HG03571 (cell line): ENCODE measurements at regions not wholly inside any gene's neighbourhood (a gene's known extent, or its start where the extent isn't known, plus 50 kb on each side); places are given as distances from the start of the nearest gene placed in this dataset.

ENCODE experiments used
- ATAC-seq: cut with Tn5 transposase; IDR thresholded peaks from one replicate; pipeline ENCODE4 v1.9.1; 2021; ENCODE audit not compliant: unreplicated experiment

DNA sequence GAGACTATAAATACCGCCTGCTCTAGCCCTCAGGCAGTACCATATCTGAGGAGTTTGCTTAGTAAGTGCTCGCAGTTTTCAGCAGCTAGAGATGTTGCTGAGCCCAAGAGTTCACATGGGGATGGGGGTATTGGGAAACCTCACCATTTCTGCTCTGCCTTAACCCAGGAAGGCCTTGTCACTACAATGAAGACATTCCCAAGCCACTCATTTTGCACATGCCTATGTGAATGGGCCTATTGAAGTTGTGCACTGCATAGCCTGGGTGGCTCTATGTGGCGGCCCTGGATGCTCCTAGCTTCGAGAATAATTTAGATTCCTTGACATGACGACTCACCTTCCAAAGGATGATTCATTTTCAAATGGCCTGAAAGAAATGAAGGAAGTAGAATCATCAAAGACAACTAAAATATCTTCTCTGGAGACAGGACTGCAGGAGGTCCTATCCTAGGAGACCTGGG, 163.4 kb downstream of the ADAMTS15 start:
- ATAC-seq = no peak

DNA sequence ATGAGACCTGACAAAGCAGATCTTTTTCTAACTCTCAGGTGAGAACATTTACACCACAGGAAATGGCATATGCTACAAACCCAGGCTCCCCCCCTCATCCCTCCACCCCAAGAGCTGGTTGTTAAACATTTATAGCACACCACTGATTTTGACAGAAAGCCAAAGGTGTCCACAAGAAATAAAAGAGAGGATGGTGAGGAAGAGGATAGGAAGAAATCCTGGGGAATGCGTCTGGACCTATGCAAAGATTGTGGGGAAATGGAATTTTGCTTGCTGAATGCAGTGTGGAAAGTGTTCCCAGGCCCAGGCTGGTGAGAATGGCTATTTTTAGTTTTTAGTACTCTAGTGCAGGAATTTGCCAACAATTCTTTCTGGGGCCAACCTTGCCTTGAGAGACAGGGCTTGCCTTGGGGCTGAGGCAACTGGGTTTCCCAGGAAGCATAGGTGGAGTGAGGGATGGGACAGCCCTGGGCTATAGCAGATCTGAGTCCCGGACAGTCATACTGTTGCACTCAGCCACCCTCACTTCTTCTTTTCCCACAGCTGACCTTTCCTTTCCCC, 163.9 kb downstream of the ADAMTS15 start:
- no peak for ATAC-seq

DNA sequence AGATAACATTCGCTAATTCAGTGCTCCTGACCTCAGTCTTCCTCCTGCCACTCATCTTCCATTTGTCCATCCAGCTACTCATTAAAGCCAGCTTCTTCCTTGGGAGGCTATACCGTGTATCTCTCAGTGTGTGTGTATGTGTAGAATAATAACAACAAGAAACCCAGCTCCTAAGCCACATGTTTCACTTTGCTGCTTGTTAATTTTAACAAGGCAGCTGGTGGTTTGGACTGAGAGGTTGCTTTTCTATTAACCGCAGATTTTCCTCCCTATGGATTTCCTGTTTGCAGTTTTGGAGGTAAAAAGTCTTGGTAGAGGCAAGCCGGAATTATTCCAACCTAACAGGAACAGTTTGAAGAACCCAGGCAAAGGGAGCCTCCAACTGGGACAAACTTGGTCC, 165.0 kb downstream of the ADAMTS15 start:
- ATAC-seq = no peak

DNA sequence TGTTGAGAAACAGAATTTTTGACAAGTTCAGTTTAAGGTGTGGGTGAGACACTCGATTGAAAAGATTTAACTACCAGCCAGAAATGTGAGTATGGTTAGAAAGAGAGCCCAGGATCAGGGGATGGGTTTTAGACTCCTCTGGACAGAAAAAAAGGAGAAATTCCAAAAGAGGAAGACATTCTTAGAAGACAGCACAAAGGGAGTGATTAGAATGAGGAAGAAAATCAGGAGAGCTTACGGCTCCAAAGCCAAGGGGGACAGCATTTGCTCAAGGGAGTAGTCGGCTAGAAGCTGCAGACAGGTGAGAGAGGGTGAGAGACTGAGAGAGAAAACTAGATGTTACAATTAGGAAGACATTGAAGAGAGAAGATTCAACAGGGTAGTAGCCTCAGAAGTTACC, 166.1 kb downstream of the ADAMTS15 start:
- ATAC-seq = no peak

DNA sequence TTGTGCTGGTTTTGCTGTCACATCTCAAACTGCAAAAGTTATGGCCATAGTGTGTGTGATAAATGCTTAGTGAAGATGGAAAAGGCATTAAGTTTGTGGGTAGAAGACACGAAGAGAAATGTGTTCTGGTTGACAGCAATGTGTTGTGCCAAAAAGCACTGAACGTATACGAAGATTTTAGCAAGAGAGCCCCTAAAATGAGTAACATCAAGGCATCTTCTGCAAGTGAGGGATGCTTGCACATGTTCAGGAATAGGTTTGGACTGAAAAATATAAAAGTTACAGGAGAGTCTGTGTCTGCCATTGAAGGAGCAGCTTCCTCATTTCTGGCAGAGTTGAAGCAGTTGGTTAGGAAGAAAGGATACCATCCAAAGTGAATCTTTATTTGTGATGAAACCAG, 167.1 kb downstream of the ADAMTS15 start:
- no peak for ATAC-seq

DNA sequence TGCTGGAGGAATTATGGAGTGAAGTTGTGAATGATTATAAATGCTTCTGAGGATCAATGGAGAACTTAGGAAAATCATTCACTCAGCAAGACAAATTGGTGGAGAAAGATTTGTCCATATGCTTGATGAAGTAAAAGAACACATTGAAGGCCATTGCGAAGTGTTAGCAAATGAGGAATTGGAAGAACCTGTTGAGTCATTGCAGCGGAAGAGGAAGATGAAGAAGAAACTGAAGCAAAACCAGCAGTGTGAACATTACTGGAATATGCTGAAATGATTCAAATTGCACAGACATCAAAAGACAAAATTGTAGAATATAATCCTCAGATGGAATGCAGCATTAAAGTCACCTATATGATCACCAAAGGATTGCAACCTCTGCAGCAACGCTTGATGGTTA, 168.1 kb downstream of the ADAMTS15 start:
- ATAC-seq = no peak

DNA sequence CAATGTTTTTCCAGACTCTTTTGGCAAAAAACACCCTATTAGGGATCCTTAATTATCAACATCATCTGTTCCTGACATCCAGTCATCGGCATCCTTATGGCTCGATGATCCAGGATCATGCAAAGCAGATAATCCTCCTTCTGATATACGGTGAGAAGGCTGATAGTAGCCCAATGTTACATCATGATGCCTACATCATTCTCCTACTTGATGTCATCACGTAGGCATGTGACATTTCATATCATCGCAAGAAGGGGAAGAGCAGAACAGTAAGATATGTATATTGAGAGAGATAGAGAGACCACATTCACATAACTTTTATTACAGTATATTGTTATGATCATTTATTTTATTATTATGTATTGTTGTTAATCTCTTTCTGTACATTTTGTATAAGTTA, 168.6 kb downstream of the ADAMTS15 start:
- no peak for ATAC-seq

DNA sequence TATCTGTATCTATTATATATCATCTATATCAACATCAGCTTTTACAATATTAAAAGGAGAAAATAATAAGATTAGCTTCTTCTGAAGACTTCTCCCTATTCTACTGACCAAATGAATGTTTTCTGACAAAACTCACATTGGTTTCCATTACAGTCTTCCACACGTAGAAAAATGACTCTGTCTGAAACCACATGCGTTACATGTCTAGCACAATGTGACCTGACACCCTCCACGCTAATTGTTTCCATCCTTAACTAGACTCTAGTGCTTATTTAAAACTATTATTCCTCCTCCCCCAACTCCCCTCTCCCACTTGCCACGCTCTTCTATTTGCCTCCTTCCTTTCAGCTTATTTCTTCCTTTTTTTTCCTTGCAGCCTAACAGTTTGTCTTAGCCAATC, 172.1 kb downstream of the ADAMTS15 start:
- ATAC-seq = no peak

DNA sequence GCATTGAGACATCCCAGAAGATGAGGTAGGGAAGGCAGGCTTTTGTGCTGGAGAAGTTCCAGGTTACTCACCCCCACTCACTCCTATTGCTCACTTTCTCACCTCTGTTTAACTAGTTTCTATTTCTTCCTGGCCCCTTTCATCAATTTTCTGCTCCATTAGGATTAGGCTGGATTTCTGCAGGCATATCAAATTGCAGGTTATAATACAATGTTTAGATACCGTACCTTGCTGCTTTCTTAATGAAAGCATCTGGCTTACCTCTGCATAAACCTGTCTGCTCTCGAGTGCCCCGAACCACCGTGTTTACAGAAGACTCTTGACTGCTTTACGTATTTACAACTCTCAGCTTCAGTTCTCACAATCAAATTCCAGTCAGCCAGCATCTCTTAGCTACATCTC, 173.7 kb downstream of the ADAMTS15 start:
- no peak for ATAC-seq

DNA sequence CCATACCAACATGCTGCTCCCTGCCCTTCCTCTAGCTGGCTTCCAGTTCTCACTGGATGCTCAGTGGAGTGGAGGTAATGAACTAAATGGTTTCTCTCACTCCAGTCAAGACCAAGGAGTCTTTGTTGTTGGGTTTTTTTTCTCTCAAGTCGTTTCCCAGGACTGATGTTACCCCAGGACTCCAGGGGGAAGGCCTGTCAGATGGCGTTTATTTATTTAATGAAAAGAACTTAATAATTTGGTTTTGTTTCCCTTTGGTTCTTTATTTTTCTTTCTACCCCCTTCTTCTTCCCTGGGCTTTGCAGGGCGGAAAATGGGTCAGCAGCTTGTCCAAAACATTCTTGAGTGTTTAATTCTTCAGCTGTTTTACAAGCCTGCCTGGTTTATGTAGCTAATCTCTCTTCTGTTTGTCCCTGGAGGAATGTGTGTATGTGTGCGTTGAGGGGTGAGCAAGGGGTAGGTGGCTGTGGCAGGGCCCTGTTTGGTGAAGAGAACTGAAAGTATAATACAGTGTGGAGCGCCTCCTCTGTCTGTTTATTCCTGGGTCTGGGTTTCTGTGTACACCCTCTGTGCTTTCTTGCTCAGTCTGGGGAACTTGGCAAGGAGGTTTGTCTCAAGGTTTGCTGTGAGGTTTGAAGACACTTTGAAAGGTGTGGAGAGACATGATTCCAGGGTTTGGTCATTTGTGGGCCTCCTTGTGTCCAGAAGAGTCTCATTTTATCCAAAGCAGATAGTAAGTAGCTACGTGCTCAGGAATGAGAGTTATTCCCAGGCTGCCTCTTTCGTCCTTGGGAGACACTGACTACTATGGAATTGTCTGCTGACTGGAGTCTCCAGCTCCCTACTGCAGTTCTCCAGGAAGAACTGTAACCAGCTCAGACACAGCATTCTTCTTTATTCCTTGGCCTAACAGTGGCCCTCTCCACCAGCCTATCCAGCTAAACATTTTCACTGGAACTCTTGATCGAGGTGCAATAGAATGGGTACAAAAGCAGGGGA, 175.5 kb downstream of the ADAMTS15 start:
- no peak for ATAC-seq

DNA sequence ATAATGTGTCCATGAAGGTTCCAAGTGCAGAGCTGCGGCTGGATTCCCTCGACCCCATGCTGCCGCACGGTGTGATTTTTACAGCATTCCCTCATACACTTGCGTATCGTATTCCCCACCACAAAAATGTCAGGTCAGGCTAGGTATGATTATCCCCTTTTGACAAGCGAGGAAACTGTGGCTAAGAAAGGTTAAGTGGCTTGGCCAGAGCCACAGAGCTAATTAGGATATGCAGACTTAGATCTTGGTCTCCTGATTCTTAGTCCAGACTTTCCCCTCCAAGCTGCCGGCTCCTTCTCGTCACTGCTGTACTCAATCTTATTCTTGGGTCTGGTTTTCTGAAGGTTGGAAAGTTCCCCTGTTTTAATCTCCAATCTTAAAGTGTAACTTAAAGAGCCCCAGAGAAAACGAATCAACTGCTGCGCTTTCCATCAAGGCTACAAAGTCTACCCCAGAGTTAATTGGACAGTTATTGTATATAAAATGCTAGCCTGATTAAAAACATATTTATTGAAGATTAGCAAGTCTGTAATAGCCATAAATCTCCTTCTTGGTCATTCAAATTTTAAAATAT, 176.6 kb downstream of the ADAMTS15 start:
- no peak for ATAC-seq

DNA sequence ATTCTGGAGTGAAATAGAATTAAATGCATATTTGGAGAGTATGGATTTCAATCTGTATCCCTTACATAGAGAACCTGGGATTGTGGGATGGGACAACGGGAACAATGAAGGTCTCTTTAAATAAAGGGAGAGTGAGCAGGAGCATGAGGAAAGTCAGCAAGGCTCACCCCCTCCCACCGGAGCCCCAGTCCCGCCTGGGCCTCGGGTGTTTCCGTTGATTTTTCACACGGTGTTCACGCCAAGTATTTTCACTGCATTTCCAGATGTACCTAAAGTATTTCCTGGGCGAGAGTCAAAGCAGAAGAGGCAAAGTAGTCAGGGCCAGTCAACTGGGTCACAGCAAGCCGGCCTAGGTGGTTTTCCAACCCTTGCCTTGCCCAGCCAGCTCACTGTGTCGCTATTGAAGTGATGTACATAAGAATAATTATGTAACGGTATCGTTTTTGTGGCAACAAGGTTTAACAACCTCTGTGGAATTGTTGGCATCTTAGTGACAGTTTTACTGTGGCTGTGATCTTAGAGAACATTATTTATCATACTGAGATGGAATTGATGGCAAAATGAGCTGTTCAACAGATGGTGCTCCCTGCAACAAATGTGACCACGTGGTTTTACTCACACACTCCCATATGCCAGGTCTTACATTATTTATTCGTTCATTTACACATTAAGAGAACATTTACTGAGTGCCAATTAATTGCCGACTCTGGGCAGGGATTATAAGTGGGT, 177.3 kb downstream of the ADAMTS15 start:
- ATAC-seq = no peak

DNA sequence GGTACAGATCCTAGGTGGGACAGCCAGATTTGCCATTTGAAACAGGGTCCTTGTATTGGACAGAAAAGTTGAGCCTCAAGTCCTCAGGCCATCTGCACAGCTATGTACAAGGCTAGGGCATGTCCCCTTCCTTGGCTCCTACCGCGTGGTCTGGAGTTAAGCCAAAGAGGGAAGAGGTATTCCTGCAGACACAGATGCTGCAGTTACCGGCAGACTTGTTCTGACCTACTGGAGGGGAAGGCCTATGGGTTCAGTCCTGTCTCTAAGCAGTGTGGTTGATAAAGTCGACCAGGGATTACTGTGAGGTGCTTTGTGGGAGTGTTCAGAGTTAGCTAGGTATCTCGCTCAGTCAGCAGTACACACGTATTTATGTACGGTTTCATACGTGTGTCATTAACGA, 180.6 kb downstream of the ADAMTS15 start:
- no peak for ATAC-seq

DNA sequence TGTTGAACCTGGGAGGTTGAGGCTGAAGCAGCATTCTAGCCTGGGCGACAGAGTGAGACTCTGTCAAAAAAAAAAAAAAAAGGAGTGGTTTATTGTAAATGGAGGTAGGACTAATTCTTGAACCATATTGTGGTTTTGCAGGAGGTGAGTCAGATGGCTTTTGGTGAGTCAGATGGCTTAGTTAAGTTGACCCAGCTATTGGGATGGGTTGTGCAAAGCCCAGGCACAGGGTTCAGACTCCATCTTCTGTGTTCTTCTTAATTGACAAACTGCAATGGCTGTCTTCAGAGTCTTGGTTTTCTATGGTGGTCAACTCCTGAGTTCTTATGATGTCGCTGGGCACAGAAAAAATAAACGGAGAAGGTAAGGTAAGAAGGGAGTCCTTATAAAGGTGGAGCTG, 182.7 kb downstream of the ADAMTS15 start:
- ATAC-seq = no peak

DNA sequence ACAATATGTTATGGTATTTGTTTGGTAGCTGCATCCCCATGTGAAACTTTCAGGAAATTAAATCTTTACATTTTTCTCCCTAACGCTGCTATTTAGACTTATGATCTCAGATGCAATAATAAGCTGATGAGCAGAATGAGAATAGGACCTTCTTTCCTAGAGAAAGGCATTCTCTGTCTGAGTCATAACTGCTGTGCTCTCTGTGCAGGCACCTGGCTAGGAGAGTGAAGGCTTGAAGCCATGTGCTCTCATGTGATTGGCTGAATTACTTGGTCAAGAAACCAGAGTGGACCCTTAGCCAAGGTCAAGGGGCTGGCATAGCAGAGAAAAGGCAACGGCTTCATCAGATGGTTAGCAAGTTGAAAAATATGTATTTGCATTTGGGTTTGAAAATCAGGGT, 185.0 kb downstream of the ADAMTS15 start:
- ATAC-seq = no peak

DNA sequence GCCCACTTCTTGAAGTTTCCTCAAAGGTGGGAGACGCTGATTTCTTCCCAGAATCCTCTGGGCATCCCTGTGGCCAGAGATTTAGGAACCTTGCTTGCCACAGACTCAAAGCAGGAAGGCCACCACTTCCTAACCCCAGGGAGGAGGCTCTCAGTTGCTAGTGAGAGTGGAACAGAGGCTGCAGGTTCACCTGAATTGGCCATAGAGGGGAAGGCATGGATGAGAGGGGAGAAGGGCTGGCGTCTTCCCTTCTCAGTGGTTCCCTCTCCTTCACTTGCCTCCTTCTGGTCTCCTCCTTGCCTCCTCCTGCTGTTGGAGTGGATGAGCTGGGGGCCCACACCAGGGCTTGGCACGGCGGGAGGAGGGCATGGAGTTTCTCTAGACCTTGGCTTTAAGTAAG, 185.7 kb downstream of the ADAMTS15 start:
- ATAC-seq = no peak

DNA sequence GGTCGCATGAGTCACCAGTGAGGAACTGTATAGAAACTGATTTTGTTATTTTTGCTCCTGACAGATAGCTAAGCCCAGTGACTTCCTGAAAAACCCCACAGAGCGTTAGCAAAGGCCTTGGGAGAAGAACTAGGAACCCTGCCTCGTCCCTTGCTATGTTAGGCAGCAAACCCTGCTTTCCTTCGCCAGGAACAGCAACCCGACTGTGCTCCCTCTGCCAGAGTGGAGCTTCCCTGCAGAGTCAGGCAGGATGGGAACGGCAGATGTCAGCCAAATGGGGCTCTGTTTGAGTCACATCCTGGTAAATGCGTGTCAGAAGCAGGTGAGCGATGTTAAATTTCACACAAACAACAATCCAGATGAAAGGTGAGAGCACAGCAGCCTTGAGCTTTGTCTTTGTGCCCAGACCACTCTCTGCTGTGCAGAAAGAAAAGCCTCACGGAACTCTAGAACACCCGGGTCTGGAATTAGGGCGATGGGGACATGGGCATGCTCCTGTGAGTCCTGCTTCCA, 186.6 kb downstream of the ADAMTS15 start:
- no peak for ATAC-seq

DNA sequence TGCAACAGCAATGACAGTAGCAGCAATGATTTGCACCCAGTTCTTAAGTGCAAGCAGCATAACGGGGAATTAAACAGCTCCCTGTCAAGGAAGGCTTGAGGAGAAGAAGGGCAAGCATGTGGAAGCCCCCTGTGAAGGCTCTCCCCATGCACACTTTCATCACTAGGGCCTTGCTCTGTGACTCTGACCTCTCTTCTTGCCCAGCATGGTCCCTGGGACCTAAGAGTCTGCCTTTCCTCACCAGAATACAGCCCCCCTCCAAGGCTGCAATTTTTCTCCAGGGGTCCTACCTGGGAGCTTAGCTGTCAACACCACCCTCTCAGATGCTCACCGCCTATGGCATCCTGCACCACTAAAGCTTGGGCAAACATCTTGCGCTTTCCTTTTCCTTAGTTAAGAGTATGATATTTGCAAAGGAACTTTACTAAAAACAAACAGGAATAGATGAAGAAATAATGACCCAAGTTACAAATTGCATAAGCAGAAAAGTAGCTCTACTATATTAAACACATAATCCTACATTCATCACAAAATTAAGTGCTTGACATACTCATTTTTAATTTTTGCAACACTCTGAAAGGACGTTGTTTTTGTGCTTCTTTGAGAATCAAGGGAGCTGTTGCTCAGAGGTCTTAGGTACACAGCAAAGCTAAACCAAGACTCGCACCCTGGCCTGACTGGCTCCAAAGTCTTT, 187.6 kb downstream of the ADAMTS15 start:
- no peak for ATAC-seq

DNA sequence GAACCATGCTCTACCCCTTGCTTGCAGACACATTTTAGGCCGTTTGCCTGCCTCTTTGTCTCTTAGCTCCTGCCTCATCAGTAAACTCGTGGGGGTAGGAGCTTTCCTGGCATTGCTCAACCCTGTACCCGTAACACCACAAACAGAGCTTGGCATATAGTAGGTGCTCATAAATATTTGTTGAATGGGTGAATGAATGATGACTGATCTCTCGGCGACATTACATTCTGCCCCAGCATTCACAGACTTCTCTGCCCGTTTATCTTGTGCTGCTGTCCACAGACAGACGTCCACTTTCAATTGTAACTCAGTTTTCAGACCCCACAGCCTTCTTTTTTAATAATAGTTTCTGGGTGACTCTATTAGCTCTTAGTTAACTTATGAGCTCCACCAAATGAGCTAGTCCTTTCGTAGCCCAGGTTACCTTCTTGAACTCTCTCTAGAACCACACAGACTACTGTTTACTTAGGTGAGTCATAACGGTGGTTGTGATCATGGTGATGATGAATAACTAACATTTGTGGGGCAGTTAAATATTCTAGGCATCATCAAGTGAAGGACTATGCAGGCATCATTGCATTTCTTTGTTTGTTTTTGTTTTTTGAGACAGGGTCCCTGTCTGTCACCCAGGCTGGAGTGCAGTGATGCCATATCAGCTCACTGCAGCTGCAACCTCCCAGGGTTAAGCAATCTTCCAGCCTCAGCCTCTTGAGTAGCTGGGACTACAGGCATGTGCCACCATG, 188.4 kb downstream of the ADAMTS15 start:
- peak; percentile 74 for ATAC-seq

DNA sequence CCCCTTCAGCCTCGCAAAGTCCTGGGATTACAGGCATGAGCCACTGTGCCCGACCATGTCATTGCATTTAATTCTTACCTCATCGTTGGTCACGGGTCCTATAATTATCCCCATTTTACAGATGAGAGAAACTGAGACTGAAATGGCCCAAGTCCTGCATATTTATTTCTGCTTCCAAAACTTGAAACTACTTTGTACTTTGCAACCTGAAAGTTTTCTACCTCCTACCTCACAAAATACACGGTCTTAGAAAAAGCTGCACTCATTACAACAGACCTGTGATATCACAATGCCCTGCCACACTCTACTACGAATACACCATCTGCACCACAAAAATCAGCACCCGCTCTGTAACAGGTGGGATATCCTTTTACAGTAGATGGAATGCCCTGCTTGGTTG, 189.1 kb downstream of the ADAMTS15 start:
- ATAC-seq = no peak
